Lung microvascular endothelial cell (primary cell): ENCODE measurements at regions not wholly inside any gene's neighbourhood (a gene's known extent, or its start where the extent isn't known, plus 50 kb on each side); places are given as distances from the start of the nearest gene placed in this dataset.
"Not testable (repeated sequence)": the region's sequence is repeated elsewhere in the genome, so short reads cannot be mapped to it uniquely, and the experiment has no call there.

Experiments
- DNase-seq, 2 donors: peaks; one replicate each; pipeline versions ENCODE4 v3.0.0 to v3.0.0-alpha.2; 2010; ENCODE audit warnings: low read depth in 2 of 2

DNA sequence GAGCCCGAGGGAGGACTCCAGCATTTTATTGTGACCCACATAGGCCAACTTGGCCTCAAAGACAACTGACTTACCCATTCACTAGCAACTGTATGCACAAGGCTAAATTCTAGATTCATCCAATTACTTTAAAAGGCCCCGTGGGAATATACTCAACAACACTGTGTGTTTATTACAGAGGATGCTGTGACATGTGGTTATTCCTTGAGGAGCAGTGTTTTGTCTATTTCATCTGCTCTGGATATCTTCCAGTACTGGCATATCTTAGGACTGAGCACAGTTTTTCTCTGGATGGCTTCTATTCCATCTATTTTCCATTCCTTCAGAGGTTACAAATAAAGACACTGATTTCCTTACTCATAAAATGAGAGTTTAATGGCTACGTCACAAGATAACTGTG, 87.2 kb upstream of the KRAS start:
- no peak for DNase-seq

DNA sequence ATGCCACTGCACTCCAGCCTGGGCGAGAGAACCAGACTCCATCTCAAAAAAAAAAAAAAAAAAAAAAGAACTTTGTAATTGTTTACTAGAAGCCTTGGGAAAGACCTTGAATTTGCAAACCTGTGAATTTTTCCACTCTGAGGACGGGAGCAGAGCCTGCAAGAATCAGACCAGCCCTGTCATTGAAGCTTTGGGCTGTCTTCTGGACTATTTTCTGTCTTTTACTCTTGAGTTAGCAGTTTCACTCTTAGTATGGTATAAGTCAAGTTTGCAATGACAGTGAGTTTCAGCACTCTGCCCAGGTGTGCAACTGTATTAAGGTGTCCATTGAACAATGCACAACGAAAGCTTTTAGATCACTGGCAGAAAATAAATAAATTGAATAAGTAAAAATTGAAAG, 81.4 kb upstream of the KRAS start:
- DNase-seq, result no peak

DNA sequence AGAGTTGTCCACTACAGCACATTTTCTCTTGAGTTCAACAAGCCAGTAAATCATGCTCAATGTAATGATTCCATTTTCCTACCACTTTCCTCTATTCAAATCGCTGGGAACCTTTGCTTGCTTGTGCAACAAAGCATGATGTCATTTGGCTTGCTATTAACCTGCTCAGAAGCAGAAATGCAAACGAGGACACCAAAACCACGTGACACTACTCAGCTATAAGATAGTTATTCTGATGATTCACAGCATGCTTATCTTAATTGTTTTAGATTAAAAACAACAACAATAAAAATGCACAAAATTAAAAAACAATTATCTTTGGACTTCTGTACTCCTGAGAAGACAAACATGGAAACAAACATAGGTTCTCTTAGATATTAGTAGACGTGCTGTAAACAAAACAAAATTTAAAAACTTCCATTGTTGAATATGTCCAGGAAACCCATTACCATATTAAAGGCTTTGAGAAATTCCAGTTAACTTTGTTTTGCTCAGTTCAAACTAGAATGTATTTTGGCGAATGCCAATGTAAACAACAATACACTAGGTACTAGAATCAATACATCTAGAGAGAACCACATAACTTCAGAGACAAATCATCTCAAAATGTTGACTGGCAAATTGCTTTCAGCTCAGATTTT, 77.5 kb upstream of the KRAS start:
- peak in 1 of 2 donors; percentile 95 for DNase-seq

DNA sequence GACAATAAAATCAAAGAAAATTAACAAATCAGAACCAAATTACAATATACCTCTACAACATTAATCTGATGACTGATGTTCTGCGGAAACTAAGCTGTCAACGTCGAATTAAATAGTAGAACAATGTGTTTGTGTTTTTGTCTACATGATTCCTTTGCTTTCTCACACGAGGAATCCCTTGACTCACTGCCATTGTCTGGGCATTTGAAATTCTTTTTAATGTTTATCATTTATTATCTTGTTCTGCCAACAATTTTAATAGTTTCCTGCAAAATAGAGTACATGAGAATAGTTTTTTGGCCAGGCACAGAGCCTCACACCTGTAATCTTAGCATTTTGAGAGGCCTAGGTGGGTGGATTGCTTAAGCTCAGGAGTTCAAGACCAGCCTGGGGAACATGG, 76.6 kb upstream of the KRAS start:
- DNase-seq, result peak in 1 of 2 donors; percentile 87

- no peak for DNase-seq
Observed at GRCh38 chr12:25326326-25326725, 75.6 kb upstream of the KRAS start.

DNA sequence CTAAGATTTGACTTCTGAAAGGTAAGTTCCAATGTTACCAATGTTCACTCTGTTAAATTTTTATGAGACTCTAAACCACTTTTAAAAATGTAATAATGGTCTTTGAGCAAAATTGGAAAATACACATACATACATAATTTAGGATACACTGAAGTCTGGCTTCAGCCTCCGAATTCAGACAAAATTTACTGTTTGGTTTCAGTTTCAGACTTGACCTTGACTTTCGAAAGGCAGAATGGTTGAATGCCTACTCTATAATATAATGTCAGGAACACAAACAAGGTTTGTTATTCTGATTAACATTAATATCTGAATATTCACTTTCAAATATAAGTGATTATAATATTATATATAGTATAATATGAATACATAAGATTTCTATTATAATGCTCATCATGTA, 74.1 kb upstream of the KRAS start:
- DNase-seq, result peak in 1 of 2 donors; percentile 33

DNA sequence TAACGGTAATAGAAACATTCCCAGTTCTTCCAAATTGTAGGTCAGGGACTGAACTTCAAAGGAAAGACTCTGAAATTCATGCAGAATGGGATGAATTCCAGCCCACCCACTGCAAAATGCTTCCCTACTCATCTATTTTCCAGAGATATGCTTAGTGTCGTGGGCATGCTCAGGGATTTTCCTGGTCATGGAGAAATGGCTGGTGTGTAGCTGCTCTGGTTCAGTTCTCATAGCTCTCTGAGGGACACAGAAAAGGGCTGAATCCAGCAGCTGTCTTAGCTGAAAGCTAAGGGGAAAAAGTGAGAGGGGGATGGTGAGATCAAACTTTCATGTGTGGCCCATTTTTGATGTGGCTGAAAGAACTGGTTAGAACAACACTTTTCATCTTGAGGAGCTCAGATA, 72.9 kb upstream of the KRAS start:
- peak in 1 of 2 donors; percentile 47 for DNase-seq

DNA sequence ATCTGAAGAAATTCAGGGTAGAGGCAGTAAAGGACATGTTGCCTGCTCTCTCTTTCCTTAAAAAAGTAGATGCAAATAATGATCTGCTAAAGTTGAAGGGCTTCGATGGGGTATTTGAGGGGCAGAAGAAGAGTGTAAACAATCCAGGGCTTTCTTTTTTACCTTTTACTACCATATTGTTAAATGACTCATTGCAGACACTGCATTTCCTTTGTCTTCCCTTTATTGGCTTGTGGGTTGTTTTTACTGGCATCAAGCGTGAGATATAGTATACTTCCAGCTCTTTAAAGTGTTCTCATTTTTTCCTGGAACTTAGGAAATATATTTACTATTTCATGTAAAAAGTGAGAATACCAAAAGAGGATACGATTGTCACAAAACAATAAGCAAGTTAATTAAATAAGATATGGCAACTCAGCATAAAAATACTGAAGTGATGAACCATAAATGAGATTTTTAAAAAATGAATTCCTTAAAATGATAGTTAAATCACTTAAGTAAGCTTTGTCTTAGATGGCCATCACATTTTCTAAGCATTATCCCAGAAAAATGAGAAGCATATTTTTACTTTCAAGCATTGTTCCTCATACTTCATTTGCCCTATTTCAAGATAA, 72.3 kb upstream of the KRAS start:
- DNase-seq, result peak; percentile 36 to 80

DNA sequence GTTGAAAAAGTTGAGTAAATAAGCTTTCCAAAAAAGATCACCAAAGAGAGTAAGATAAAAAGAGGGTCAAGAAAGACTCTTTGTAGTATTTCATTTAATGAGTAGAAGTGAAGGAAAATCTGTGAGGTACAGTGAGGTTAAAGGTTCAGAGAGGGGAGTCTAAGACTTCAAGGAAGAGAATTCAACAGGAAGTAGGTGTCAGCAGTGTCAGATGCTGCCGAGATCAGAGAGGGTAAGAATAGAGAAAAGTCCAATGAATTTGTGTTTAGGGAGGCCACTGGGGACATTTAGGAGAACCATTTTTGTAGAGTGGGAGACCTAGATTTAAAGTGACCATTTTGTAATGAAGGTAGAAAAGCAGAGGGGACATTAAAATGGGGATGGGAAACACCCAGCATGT, 71.6 kb upstream of the KRAS start:
- no peak for DNase-seq

DNA sequence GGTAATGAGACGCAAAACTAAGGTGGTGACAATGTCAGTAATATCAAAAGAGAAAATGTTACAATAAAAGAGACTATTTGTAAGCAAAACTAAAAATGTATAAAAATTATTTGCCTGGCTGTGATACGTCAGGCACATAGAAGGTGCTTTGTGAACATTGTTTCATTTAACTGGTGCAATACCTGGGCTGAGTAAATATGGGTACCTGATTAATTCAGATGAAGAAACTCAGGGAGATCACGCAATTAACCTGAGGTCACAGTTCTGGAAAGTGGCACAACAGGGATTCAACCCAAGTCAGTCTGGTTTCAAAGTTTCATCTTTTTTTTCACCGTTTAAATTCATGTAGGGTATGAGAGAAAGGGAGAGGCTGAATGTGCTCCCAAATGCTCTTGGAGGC, 71.0 kb upstream of the KRAS start:
- no peak for DNase-seq

DNA sequence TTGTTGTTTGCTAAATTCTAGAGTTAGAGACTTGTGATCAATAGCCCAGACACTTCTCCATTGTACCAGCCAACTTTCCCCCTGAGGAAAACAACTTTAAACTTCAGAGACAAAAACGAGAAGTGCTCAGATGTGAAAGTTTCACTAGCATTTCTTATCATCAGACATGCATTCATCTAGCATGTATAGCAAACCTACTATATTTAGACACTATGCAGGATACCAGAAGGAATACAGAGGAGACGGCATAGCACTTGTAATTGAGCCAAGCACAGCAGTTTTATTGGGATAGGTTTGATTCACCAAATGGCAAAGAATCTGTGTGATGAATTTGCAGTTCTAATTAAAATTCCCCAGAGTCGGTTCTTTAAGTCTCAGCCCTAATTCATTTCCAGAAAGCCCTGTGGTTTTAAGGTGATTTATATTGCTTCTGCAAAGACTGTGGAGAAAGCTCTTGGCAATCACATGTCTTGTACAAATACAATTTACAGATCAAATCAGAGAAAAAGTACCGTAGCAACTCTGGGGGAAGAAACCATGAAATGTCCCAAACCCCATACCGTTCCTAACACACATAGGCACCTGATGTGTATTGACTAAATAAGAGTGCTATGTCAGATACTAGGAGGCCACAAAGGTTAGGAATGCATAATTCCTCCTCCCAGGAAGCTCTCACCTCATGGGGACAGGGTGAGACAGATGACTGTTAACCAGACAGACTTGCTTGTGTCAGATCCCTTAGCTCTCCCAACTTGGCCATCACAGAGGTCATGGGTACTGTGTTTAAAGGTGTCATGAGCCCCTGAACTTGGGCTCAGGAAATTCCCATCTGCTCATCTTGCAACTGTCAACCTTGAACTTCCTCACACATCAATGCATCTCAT, 69.6 kb upstream of the KRAS start:
- DNase-seq, result no peak

DNA sequence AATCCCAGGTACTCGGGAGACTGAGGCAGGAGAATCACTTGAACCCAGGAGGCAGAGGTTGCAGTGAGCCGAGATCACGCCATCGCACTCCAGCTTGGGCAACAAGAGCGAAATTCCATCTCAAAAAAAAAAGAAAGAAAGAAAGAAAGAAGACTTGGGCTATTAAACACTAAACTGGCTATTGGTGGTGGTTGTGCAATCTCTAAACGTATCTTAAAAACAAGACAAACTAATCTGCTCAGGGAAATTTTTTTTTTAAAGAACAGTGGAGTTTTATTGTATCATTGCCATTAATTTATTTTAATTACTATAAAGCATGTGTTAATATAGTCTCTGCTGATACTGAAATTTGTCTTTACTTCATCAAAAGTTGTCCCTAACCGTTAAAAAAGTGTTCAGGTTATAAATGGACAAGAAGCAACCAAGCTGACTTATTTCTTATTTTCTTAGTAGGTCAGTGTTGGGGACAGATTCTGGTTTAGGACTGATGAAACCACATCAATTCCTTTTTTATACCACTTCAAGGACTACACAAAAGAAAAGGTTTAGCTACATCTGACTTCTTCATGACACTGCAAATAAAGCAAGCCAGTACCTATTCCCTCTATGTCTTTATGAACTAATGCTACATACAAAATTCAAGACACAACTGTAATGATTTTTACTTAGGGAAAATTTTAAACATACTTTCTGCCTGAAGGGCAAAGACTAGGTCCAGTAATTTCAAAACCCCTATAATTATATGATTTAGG, 68.7 kb upstream of the KRAS start:
- DNase-seq, result no peak

DNA sequence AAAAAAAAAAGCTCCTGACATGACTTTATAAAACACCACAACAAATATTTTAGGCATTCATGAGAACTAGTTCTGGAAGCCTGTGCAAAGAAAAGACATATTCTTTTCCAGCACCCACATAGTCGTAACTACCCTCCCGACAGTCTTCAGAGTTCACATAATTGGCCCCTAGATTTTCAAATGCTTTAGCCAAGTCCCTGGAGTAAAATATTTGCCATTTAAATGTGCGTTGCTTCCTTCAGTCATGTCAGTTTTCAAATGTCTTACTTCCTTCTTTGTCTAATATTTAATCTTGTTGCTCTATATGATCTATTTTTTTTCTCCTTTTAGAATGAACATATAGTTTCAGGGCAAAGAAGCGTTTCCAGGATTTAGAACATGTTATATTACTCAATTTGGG, 66.8 kb upstream of the KRAS start:
- DNase-seq, result no peak

DNA sequence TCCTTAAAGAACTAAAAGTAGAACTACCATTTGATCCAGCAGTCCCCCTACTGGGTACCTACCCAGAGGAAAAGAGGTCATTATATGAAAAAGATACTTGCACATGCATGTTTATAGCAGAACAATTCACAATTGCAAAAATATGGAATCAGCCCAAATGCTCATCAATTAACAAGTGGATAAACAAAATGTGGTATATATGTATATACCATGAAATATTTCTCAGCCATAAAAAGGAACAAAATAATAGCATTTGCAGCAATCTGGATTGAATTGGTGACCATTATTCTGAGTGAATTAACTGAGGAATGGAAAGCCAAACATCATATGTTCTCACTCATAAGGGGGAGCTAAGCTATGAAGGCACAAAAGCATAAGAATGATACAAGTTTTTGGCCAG, 64.7 kb upstream of the KRAS start:
- DNase-seq, result no peak

- not testable (repeated sequence) for DNase-seq
Observed at GRCh38 chr12:25313266-25313990, 62.7 kb upstream of the KRAS start.

DNA sequence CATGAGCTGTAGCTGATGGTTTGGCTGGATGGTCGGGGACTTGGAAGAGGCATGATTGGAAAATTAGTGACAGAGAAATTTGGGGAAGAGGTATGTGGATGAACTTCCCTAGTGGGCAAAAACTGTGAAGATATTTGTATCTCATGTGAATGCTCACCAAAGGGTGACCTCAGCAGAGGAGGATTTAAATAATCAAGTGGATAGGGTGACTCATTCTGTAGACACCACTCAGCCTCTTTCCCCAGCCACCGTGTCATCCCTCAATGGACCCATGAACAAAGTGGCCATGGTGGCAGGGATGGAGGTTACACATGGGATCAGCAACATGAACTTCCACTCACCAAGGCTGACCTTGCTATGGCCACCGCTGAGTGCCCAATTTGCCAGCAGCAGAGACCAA, 60.8 kb upstream of the KRAS start:
- no peak for DNase-seq

DNA sequence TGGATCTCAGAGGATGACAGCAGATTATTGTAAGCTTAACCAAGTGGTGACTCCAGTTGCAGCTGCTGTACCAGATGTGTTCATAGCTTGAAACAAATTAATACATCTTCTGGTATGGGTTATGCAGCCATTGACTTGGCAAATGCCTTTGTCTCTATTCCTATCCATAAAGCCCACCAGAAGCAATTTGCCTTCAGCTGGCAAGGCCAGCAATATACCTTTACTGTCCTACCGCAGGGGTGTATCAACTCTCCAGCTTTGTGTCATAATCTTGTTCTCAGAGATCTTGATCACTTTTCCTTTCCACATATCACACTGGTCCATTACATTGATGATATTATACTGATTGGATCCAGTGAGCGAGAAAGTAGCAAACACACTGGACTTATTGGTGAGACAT, 59.3 kb upstream of the KRAS start:
- not testable (repeated sequence) for DNase-seq

- DNase-seq, result no peak
Observed at GRCh38 chr12:25308756-25309155, 58.0 kb upstream of the KRAS start.

DNA sequence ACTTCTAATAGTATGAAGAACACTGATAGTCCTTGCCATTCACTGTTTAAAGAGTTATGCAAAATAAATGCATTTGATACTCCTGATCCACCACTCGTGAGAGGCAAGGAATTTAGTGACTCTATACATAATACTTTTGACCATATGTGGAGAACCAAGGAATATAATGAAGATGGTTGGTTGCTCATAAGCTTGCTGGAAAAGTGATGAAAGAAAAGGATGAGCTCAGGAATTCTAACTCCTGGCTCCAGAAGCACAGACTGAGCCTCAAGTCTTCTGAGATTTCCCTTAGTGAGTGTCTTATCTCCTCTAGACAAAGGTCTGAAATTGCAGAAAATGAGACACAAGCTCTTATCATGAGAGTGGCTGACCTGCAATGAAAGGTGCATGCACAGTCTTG, 57.1 kb upstream of the KRAS start:
- DNase-seq, result no peak

DNA sequence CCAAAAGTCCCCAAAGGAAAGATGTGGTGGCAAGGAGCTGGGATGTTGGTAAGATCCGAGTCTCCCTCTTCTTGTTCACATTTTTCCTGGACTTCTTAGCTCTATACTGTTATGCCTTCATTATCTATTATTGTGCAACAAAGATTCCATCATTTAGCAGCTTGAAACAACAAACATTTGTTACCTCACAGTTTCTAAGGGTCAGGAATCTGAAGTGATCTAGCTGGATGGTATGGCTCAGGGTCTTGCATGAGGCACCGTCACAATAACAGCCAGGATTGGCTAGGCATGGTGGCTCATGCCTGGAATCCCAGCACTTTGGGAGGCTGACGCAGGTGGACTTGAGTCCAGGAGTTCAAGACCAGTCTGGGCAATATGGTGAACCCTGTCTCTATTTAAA, 51.1 kb upstream of the KRAS start:
- DNase-seq, result no peak
